Hindlimb muscle (tissue), 1 donor: ENCODE measurements at regions not wholly inside any gene's neighbourhood (a gene's known extent, or its start where the extent isn't known, plus 50 kb on each side); places are given as distances from the start of the nearest gene placed in this dataset.
"Not testable (repeated sequence)": the region's sequence is repeated elsewhere in the genome, so short reads cannot be mapped to it uniquely, and the experiment has no call there.

Experiments used
- DNase-seq: peaks from one replicate; pipeline ENCODE4 v3.0.0-alpha.2; 2013

- no peak for DNase-seq
Observed at GRCh38 chr2:62410015-62410453, 96.0 kb downstream of the TMEM17 start.

GRCh38 chr2:62409442-62409841 is 96.6 kb downstream of the TMEM17 start:
- no peak for DNase-seq

- DNase-seq: peak; percentile 36
Observed at GRCh38 chr2:62408241-62408677, 97.7 kb downstream of the TMEM17 start.

GRCh38 chr2:62407838-62408237 is 98.2 kb downstream of the TMEM17 start:
- DNase-seq: no peak

GRCh38 chr2:62407401-62407800 is 98.6 kb downstream of the TMEM17 start:
- DNase-seq: no peak

GRCh38 chr2:62406573-62407043 is 99.4 kb downstream of the TMEM17 start:
- no peak for DNase-seq

- no peak for DNase-seq
Observed at GRCh38 chr2:62404913-62405312, 101.1 kb downstream of the TMEM17 start.

- DNase-seq: no peak
Observed at GRCh38 chr2:62402156-62402555, 103.8 kb downstream of the TMEM17 start.

GRCh38 chr2:62398356-62398755 is 107.6 kb downstream of the TMEM17 start:
- no peak for DNase-seq

GRCh38 chr2:62396880-62397279 is 109.1 kb downstream of the TMEM17 start:
- DNase-seq: no peak

GRCh38 chr2:62393293-62393692 is 112.7 kb downstream of the TMEM17 start:
- DNase-seq: no peak

- no peak for DNase-seq
Observed at GRCh38 chr2:62391696-62392095, 114.3 kb downstream of the TMEM17 start.

- not testable (repeated sequence) for DNase-seq
Observed at GRCh38 chr2:62386378-62386777, 119.6 kb downstream of the TMEM17 start.

- DNase-seq: no peak
Observed at GRCh38 chr2:62383846-62384245, 122.1 kb downstream of the TMEM17 start.

- DNase-seq: no peak
Observed at GRCh38 chr2:62382757-62383156, 123.2 kb downstream of the TMEM17 start.

GRCh38 chr2:62382122-62382521 is 123.9 kb downstream of the TMEM17 start:
- DNase-seq: no peak

- DNase-seq: no peak
Observed at GRCh38 chr2:62381656-62382055, 124.3 kb downstream of the TMEM17 start.

GRCh38 chr2:62379566-62379965 is 126.4 kb downstream of the TMEM17 start:
- DNase-seq: no peak

- no peak for DNase-seq
Observed at GRCh38 chr2:62375113-62375420, 130.9 kb downstream of the TMEM17 start.

- DNase-seq: no peak
Observed at GRCh38 chr2:62374301-62375112, 131.5 kb downstream of the TMEM17 start.

- no peak for DNase-seq
Observed at GRCh38 chr2:62372824-62373223, 133.2 kb downstream of the TMEM17 start.

GRCh38 chr2:62370321-62371250 is 135.4 kb downstream of the TMEM17 start:
- DNase-seq: no peak

- DNase-seq: no peak
Observed at GRCh38 chr2:62369541-62370202, 136.3 kb downstream of the TMEM17 start.
